DOHH2 (cell line): ENCODE measurements at regions not wholly inside any gene's neighbourhood (a gene's known extent, or its start where the extent isn't known, plus 50 kb on each side); places are given as distances from the start of the nearest gene placed in this dataset.

Experiments used
- EZH2phosphoT487 ChIP-seq: fragments of 200-600 bp; sonication (generic); IDR thresholded peaks from 2 replicates; pipeline ENCODE4 v1.6.1; 2017; ENCODE audit warnings: borderline replicate concordance, mild to moderate bottlenecking, antibody characterized with exemption, low read length, moderate library complexity, mixed read lengths
- TF ChIP-seq, protein P1 (sequence below): fragments of 200-600 bp; sonication (generic); IDR thresholded peaks from one replicate; pipeline ENCODE4 v1.5.1; 2014; ENCODE audit warnings: antibody characterized with exemption, mild to moderate bottlenecking, low read depth, low read length; ENCODE audit not compliant: poor library complexity, severe bottlenecking

- TF ChIP-seq, protein P1, sequence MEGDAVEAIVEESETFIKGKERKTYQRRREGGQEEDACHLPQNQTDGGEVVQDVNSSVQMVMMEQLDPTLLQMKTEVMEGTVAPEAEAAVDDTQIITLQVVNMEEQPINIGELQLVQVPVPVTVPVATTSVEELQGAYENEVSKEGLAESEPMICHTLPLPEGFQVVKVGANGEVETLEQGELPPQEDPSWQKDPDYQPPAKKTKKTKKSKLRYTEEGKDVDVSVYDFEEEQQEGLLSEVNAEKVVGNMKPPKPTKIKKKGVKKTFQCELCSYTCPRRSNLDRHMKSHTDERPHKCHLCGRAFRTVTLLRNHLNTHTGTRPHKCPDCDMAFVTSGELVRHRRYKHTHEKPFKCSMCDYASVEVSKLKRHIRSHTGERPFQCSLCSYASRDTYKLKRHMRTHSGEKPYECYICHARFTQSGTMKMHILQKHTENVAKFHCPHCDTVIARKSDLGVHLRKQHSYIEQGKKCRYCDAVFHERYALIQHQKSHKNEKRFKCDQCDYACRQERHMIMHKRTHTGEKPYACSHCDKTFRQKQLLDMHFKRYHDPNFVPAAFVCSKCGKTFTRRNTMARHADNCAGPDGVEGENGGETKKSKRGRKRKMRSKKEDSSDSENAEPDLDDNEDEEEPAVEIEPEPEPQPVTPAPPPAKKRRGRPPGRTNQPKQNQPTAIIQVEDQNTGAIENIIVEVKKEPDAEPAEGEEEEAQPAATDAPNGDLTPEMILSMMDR: no peak
- no peak for TF ChIP-seq EZH2phosphoT487
These were observed 54.5 kb upstream of the VGLL3 start for GRCh38 chr3:87045473-87045872.
